GM18505 (cell line): ENCODE measurements at regions not wholly inside any gene's neighbourhood (a gene's known extent, or its start where the extent isn't known, plus 50 kb on each side); places are given as distances from the start of the nearest gene placed in this dataset.

Experiments used
- ATAC-seq: cut with Tn5 transposase; IDR thresholded peaks from one replicate; pipeline ENCODE4 v1.9.1; 2021; ENCODE audit not compliant: unreplicated experiment
- POLR2A ChIP-seq: IDR thresholded peaks from 4 replicates; pipeline ENCODE4 v1.6.1; 2011; ENCODE audit warnings: borderline replicate concordance; ENCODE audit not compliant: insufficient read depth, insufficient read length; ENCODE audit errors: extremely low read depth

DNA sequence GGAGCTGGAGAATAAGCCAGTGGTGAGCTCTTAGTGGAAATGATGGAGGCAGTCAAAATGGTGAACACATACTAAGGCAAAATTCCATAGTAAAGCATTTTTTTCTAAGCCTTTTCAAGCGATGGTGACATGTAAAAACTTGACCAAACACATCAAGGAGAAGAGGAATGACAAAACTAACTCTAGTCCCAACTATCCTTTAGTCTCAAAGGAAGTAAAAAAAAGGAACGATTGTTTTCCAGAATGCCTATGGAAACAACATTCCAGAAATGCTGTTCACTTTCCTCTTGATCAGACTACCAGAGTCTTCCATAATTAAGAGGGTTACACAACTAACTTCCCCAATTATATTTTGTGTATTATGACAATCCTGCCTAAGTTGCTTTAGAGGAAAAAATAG is 715.6 kb downstream of the EPHA4 start:
- no peak for TF ChIP-seq POLR2A
- ATAC-seq = no peak

DNA sequence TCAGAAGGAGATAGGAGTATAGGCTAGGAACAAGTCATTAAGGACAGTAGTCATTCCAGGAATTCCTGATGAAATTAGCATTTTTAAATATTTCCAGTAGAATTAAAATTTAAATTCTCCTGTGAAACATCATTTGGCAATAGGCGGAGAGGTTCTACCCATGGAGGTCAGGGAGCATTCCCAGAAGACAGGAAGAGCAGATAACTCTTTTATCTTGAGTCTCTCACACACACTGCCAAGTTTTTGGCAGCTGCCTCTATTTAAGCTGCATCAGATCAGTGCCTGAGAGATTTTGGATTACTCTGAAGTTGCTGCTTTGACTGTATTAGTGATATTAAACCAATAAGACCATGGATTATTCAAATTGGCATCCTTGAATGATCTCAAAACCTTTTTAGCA is 714.7 kb downstream of the EPHA4 start:
- no peak for ATAC-seq
- TF ChIP-seq POLR2A = no peak

GRCh38 chr2:220858101-220858500 is 714.0 kb downstream of the EPHA4 start:
- no peak for ATAC-seq
- no peak for TF ChIP-seq POLR2A

DNA sequence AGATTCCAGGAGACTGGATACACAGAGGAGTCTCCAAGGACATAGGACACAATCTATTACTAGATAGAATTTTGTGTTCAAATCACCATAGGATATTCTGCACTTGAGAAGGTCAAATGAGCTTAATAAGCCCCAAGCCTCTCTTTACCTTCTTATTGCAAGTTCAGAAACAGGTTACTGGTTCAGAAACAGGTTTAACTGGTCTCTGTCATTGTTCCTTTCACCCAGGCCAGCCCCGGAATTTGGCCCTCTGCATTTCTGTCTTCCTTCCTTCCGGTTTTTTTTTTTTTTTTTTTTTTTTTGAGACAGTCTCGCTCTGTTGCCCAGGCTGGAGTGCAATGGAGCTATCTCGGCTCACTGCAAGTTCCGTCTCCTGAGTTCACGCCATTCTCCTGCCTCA is 700.2 kb downstream of the EPHA4 start:
- no peak for ATAC-seq
- no peak for TF ChIP-seq POLR2A

- ATAC-seq = no peak
- TF ChIP-seq POLR2A = no peak
Observed at GRCh38 chr2:220876080-220876824, 695.9 kb downstream of the EPHA4 start.

DNA sequence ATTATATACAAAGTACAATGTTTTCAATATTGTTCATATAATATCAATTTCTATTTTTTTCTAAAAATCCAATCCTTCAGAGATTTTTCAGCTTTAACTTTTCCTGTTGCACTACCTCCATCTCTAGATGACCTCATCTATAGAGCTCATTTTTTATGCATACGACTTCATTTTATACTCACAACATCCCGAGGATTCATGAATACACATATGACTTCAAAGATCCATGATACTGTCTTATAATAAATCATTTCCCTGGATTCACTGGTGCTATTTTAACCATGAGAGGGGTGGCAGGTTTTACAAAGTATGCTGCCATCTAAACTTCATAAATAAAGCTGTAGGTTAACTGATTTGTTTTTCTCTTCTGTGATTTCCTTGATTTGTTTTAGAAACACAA is 694.6 kb downstream of the EPHA4 start:
- TF ChIP-seq POLR2A = no peak
- no peak for ATAC-seq

DNA sequence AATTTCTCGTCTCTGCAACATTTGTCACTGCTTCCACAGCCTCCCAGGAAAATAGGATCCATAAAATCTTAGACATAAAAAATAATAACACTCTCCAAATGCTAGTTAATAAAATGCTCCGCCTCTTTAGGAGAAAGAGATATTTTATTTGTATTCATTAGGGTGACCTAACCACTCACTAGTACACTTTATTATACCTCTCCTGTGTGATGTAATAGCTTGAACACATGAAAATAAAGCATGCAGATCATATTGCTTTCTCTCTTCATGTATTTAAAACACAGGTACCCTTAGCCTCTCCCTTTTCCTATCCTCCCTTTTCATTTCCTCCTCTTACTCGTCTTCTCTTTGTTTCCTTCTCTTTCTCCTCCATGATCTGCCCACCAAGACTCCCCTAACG is 694.2 kb downstream of the EPHA4 start:
- TF ChIP-seq POLR2A = no peak
- no peak for ATAC-seq

GRCh38 chr2:220880623-220881596 is 691.2 kb downstream of the EPHA4 start:
- no peak for ATAC-seq

DNA sequence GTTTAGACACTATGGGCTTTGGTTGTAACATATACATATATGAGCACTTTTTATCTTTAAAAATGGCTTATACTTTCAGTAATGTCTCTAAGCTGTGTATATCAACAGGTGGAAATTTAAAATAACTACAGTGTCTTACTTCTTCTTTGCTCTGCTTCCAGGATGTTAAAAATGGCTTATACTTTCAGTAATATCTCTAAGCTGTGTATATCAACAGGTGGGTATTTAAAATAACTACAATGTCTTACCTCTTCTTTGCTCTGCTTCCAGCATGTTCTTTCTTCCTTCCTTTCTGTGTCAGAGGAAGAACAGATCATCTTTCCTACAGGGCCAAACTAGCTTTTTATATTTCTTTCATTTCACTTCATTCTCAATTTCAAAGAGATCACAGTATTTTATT is 689.6 kb downstream of the EPHA4 start:
- ATAC-seq = no peak
- no peak for TF ChIP-seq POLR2A

More at GRCh38 chr2:220880623-220881596, 691.2 kb downstream of the EPHA4 start:
- TF ChIP-seq POLR2A = no peak

DNA sequence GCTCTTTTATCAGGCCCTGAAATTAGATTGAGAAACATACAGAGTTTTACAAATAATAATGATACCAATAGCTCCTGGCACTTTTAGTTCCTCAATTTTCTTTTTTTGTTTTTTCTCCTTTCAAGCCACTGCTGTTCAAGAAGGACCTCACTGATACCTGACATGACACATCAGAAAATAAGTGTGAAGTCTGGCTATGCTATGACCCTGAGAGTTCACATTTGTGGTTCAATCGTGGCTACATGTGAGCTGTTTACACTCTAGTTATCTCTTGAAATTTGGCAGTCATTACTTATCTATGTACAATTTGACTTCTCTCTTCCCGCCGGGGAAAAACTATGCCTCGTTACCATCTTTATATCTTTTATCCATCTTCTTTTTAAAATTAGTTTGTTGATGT is 686.5 kb downstream of the EPHA4 start:
- no peak for ATAC-seq

DNA sequence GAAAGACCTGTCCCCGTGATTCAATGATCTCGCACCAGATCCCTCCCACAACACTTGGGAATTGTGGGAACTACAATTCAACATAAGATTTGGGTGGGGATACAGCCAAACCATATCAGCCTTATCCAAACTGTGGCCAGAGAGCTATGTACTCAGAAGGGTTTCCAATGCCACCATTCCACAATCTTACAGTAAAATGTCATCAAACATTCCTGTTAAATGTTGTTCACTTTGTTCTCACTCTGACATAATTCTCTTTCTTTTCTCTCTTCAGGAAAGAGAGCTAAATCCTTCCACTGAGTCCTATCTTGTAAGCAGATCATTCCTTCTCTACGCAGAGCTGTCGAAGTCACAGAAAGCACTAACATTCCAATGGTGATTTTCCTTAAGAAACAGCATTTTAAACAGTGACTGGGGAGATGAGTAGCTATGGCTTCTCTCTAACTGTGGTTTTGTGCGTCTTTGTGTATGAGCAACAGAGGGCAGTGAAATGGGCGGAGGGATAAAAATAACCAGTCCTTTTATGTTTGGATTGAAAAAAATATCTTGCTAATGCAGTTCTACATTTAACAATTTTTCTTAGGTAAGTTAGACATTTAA is 684.7 kb downstream of the EPHA4 start:
- ATAC-seq = no peak
- no peak for TF ChIP-seq POLR2A

More for the DNA sequence above, 686.5 kb downstream of the EPHA4 start:
- TF ChIP-seq POLR2A = no peak

DNA sequence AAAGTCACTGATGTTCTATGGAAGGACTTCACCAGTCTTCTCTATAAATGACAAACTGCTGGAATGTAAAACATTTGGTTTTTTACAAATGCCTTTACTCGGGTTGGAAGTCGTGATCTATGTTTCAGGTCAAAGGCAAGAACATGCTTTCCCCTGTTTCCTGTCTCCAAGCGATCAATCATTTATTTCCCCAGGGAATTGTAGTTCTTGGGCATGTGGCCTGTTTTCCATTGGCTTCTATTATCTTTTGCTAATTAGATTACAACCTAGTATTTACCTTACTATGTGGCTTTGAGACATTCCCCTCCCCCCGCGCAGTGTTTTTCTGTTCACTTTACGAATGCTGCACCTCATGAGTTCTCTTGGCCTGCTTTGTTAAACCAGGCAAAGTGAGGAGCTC is 684.2 kb downstream of the EPHA4 start:
- no peak for ATAC-seq

DNA sequence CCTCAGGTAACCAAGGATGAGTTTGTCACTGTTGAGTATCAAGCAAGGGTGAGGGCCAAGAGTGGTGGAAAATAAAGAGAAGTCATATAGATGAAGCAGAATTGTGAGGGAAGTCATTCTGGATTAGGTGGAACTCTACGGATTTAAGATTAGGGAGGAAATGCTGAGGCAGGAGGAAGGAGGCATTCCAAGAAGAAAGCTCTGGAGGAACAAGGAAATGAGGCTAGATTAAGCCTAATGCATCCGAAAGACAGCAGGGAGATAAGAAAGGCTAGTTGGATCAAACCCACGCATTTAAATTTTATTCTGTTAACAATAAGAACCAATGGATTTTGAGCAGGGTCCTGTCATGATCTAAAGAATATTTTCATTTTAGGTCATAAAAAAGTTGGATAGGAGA is 681.2 kb downstream of the EPHA4 start:
- no peak for ATAC-seq
- no peak for TF ChIP-seq POLR2A

More for the DNA sequence above, 684.2 kb downstream of the EPHA4 start:
- no peak for TF ChIP-seq POLR2A
